Suprapubic skin (tissue), 4 donors: ENCODE measurements at regions not wholly inside any gene's neighbourhood (a gene's known extent, or its start where the extent isn't known, plus 50 kb on each side); places are given as distances from the start of the nearest gene placed in this dataset.

ENCODE experiments used
- DNase-seq, 2 donors: peaks; one replicate each; pipeline ENCODE4 v3.0.0-alpha.2; 2019; ENCODE audit warnings: low spot score in 2 of 2
- H3K27ac ChIP-seq: fragments of 200-600 bp; sonication (generic); one replicate; pipeline ENCODE4 v1.5.1; 2019
- H3K27me3 ChIP-seq: fragments of 200-600 bp; sonication (generic); one replicate; pipeline ENCODE4 v1.5.1; 2019
- H3K36me3 ChIP-seq: fragments of 200-600 bp; sonication (generic); one replicate; pipeline ENCODE4 v1.5.1; 2019
- H3K4me1 ChIP-seq: fragments of 200-600 bp; sonication (generic); one replicate; pipeline ENCODE4 v1.5.1; 2019
- H3K4me3 ChIP-seq: fragments of 200-600 bp; sonication (generic); one replicate; pipeline ENCODE4 v1.5.1; 2019; ENCODE audit warnings: mild to moderate bottlenecking
- H3K9me3 ChIP-seq: fragments of 200-600 bp; sonication (generic); one replicate; pipeline ENCODE4 v1.5.1; 2019
- EP300 ChIP-seq: sonication (generic); formaldehyde crosslinking; IDR thresholded peaks from one replicate; pipeline ENCODE4 v1.6.1; 2017; ENCODE audit warnings: antibody characterized with exemption
- POLR2A ChIP-seq, 2 donors: fragments of 450-650 bp; IDR thresholded peaks; one replicate each; pipeline ENCODE4 v1.6.1; 2017; ENCODE audit warnings: antibody characterized with exemption in 2 of 2, mild to moderate bottlenecking in 2 of 2, moderate library complexity in 2 of 2
- POLR2AphosphoS5 ChIP-seq, 3 donors: sonication (generic); formaldehyde crosslinking; IDR thresholded peaks; one replicate each; pipeline ENCODE4 v1.6.1; 2017; ENCODE audit warnings: antibody characterized with exemption in 3 of 3
- WGBS: methylation state at CpG from one replicate; pipeline ENCODE4 v1.1.5; 2018; 5-methylcytosine and 5-hydroxymethylcytosine counted together
- TF ChIP-seq, protein P1 (sequence below), 2 donors: fragments of 200-600 bp in 1 of 2; fragments of 450-650 bp in 1 of 2; sonication (generic) in 1 of 2; IDR thresholded peaks; one replicate each; pipeline ENCODE4 v1.5.1; 2016 to 2019; ENCODE audit warnings: antibody characterized with exemption in 2 of 2, mild to moderate bottlenecking in 1 of 2, moderate library complexity in 1 of 2

DNA sequence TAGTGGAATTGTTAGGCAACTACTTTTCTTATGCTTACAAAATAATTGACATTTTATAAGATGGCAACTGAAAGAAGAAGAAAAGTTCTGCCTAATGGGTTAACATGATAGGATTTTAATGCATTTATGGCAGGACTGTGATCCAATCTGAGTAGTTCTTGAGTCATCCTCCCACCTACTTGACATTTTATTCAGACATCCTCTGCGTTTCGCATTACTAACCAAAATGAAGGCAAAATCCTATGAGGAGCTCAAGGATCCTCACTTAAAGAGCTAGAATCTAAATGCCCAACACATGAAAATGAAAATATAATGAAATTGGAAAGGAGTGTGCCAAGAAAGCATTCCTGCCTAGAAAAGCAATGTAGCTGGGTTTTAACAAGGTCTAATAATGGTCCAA lies 581.1 kb upstream of the SEMA6D start:
- Histone ChIP-seq H3K4me1 (no peaks in the 10 kb centered on the region), H3K4me3 (no peak overlapping the region), H3K27ac (no peak overlapping the region), H3K9me3 (no peaks in the 10 kb centered on the region), H3K36me3 (no peaks in the 10 kb centered on the region), H3K27me3 (no peaks in the 10 kb centered on the region)
- TF ChIP-seq POLR2AphosphoS5 (IDR thresholded peaks at IDR 0.05) = no peak
- TF ChIP-seq EP300 = no peak
- 69% methylated on average over 2 of the region's 2 CpGs for WGBS
- DNase-seq = no peak

DNA sequence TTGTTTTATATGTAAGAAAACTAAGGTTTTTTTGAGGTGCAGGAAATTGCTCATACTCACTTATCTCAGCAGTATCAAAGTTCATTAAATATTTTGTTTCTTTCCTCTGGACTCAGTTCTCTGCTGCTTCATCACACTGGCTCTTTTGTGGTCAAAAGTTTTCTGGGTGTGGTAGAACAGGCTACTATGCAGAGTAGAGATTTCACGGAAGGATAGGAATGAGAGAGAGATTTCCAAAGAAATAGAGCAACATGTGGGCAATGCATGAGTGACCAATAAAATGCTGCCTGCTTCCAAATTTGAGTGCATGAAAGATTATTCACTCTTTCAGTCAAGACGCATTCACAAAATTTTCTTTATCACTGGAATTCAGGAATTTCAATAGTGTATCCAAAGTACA lies 577.3 kb upstream of the SEMA6D start:
- no peak overlapping the region for H3K27ac ChIP-seq
- TF ChIP-seq POLR2A (IDR thresholded peaks at IDR 0.05) (no peak), POLR2AphosphoS5 (IDR thresholded peaks at IDR 0.05) (no peak), EP300 (no peak)
- TF ChIP-seq, protein P1, sequence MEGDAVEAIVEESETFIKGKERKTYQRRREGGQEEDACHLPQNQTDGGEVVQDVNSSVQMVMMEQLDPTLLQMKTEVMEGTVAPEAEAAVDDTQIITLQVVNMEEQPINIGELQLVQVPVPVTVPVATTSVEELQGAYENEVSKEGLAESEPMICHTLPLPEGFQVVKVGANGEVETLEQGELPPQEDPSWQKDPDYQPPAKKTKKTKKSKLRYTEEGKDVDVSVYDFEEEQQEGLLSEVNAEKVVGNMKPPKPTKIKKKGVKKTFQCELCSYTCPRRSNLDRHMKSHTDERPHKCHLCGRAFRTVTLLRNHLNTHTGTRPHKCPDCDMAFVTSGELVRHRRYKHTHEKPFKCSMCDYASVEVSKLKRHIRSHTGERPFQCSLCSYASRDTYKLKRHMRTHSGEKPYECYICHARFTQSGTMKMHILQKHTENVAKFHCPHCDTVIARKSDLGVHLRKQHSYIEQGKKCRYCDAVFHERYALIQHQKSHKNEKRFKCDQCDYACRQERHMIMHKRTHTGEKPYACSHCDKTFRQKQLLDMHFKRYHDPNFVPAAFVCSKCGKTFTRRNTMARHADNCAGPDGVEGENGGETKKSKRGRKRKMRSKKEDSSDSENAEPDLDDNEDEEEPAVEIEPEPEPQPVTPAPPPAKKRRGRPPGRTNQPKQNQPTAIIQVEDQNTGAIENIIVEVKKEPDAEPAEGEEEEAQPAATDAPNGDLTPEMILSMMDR (IDR thresholded peaks at IDR 0.05) = no peak
- H3K36me3 ChIP-seq = no peaks in the 10 kb centered on the region
- no peak overlapping the region for H3K4me3 ChIP-seq
- H3K27me3 ChIP-seq = no peaks in the 10 kb centered on the region
- whole genome bisulfite sequencing = 59% methylated on average over 2 of the region's 2 CpGs
- no peaks in the 10 kb centered on the region for H3K9me3 ChIP-seq
- H3K4me1 ChIP-seq = no peaks in the 10 kb centered on the region
- DNase-seq = no peak

DNA sequence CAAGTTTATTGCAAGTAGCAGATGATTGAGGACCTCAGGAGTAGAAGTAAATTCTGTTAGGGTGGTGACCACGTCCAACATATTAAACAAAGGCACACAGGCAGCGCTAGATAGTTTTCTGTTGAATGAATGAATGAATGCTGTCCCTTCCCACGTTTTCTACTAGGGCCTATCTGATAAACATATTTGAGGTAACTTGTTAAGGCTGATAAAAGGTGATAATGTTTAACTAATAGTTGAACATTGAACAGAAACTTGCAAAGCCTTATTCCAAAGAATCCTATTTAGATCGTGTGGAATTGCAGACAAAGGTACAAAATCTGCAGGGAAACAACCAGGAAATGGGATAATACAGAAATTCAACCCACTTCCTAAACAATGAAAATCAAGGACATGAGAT lies 559.5 kb upstream of the SEMA6D start:
- no peaks in the 10 kb centered on the region for H3K4me1 ChIP-seq
- no peak for DNase-seq
- H3K9me3 ChIP-seq = no peaks in the 10 kb centered on the region
- WGBS = 81% methylated on average over 4 of the region's 4 CpGs
- no peaks in the 10 kb centered on the region for H3K36me3 ChIP-seq
- H3K27me3 ChIP-seq = no peaks in the 10 kb centered on the region
- no peak overlapping the region for H3K27ac ChIP-seq
- H3K4me3 ChIP-seq = no peak overlapping the region
- TF ChIP-seq, protein P1 (IDR thresholded peaks at IDR 0.05) = no peak
- TF ChIP-seq POLR2A (IDR thresholded peaks at IDR 0.05) (no peak), POLR2AphosphoS5 (IDR thresholded peaks at IDR 0.05) (no peak)

DNA sequence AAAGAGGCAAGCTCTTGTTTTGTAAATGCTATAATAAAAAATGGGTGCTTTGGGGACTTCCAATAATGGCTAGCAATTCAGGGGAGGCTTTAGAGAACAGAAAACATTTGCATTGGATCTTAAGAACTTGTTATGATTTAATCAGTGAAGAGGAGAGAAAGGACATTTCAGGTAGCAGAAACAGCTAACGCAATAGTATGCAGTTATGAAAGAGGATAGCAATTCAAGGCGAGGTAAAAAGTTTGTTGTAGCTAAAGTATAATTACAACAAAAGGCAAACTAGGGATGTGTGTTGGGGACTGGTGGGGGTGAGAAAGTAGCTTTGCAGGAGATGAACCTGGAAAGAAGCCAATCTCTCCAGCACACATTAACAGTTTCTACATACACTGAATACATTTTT lies 558.7 kb upstream of the SEMA6D start:
- Histone ChIP-seq H3K9me3 (no peaks in the 10 kb centered on the region), H3K27ac (no peak overlapping the region), H3K4me1 (no peaks in the 10 kb centered on the region), H3K27me3 (no peaks in the 10 kb centered on the region), H3K36me3 (no peaks in the 10 kb centered on the region), H3K4me3 (no peak overlapping the region)
- DNase-seq = no peak
- TF ChIP-seq POLR2AphosphoS5 (IDR thresholded peaks at IDR 0.05) = no peak
- TF ChIP-seq POLR2A (IDR thresholded peaks at IDR 0.05) = no peak
- TF ChIP-seq, protein P1 (IDR thresholded peaks at IDR 0.05) = no peak
- WGBS = 78% methylated on average over 2 of the region's 2 CpGs

DNA sequence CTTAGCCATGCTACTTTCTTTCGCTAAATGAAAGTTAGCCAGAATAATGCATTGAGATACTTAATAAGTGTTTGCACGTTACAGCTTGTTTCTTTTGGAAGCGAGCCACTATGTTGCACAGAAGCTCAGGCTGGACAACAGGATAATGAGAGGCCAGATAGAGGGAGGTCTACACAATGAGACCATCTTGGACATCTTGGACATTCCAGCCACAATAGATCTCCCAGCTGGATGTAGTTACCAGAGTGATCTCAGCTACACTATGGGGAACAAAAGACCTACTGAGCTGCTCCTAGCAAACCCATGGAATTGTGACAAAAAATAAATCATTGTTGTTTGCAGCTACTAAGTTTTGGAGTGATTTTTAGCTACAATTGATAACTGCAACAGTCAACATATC lies 540.1 kb upstream of the SEMA6D start:
- TF ChIP-seq EP300 (no peak), POLR2A (IDR thresholded peaks at IDR 0.05) (no peak), POLR2AphosphoS5 (IDR thresholded peaks at IDR 0.05) (no peak)
- TF ChIP-seq, protein P1 (IDR thresholded peaks at IDR 0.05) = no peak
- no peaks in the 10 kb centered on the region for H3K36me3 ChIP-seq
- no peak for DNase-seq
- H3K27me3 ChIP-seq = peaks cover 14% of the 10 kb centered on the region
- no peaks in the 10 kb centered on the region for H3K9me3 ChIP-seq
- 82% methylated on average over 3 of the region's 3 CpGs for WGBS
- no peak overlapping the region for H3K27ac ChIP-seq
- H3K4me1 ChIP-seq = no peaks in the 10 kb centered on the region
- no peak overlapping the region for H3K4me3 ChIP-seq

DNA sequence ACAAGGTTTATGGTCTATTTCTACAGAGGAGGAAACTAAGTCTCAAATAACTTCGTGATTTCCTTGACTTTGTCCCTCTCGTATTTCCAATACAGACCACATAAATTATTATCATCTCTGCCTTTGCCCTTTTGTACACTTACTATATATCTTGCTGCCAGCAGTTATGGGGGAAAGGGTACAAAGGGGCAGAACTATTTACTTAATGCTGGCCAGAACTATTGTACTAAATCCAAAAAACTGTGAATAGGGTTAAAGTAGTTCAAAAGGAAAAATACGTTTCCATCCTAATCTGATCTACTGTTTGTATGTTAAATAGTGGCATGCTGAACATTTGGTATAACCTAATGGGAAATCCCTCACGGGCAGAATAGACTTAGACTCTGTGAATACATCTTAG lies 537.3 kb upstream of the SEMA6D start:
- no peak overlapping the region for H3K27ac ChIP-seq
- no peak overlapping the region for H3K4me3 ChIP-seq
- 46% methylated on average over 4 of the region's 4 CpGs for WGBS
- H3K4me1 ChIP-seq = peaks cover 12% of the 10 kb centered on the region
- DNase-seq = no peak
- no peaks in the 10 kb centered on the region for H3K9me3 ChIP-seq
- peaks cover 40% of the 10 kb centered on the region for H3K27me3 ChIP-seq
- TF ChIP-seq POLR2AphosphoS5 (IDR thresholded peaks at IDR 0.05) (no peak), EP300 (no peak), POLR2A (IDR thresholded peaks at IDR 0.05) (no peak)
- TF ChIP-seq, protein P1 (IDR thresholded peaks at IDR 0.05) = no peak
- H3K36me3 ChIP-seq = no peaks in the 10 kb centered on the region
